ENCODE measurements at regions not wholly inside any gene's neighbourhood (a gene's known extent, or its start where the extent isn't known, plus 50 kb on each side); places are given as distances from the start of the nearest gene placed in this dataset.

GRCh38 chr2:42906557-42907411 is 114.4 kb upstream of the HAAO start:
- TF ChIP-seq JUN (IDR thresholded peaks at IDR 0.05; ENCODE audit: borderline replicate concordance, insufficient read depth, insufficient read length, low read depth): no peak
- no peak for TF ChIP-seq CTCF (IDR thresholded peaks at IDR 0.05; ENCODE audit: extremely low read depth in 1 of 2, insufficient read depth in 1 of 2, low read depth in 1 of 2, low read length in 2 of 2)
- TF ChIP-seq POLR2AphosphoS5 (IDR thresholded peaks at IDR 0.05; ENCODE audit: insufficient read depth, low read depth, low read length): no peak
- no peak for TF ChIP-seq MAX (IDR thresholded peaks at IDR 0.05; ENCODE audit: insufficient read depth, insufficient read length)

All from endothelial cell of umbilical vein (primary cell).